Stimulated activated naive CD8-positive, alpha-beta T cell treated with anti-CD3 and anti-CD28 coated beads, Interleukin-15, amount 100 ng/mL, for 72 hours (primary cell): ENCODE measurements at regions not wholly inside any gene's neighbourhood (a gene's known extent, or its start where the extent isn't known, plus 50 kb on each side); places are given as distances from the start of the nearest gene placed in this dataset.
A peak's percentile ranks its signal among the peaks of the same experiment; 100 is the strongest.

ENCODE experiments used
- ATAC-seq: fragments of 150-1000 bp; cut with Tn5 transposase; 2 replicates; pipeline ENCODE4 v1.10.0; 2021; ENCODE audit warnings: mild to moderate bottlenecking, moderate library complexity
- DNase-seq, 2 donors: peaks; one replicate each; pipeline ENCODE4 v3.0.0; 2021 to 2022
- H3K27ac Mint-ChIP-seq, 2 donors: one replicate each; pipeline ENCODE4 v1.8.0; 2022; ENCODE audit warnings: mild to moderate bottlenecking in 2 of 2, mixed read lengths in 2 of 2, moderate library complexity in 2 of 2
- H3K27me3 Mint-ChIP-seq: one replicate; pipeline ENCODE4 v1.8.0; 2022; ENCODE audit warnings: mixed read lengths
- H3K4me1 Mint-ChIP-seq: one replicate; pipeline ENCODE4 v1.8.0; 2022; ENCODE audit warnings: mild to moderate bottlenecking, mixed read lengths
- H3K4me3 Mint-ChIP-seq, 2 donors: one replicate each; pipeline ENCODE4 v1.8.0; 2022; ENCODE audit warnings: mild to moderate bottlenecking in 2 of 2, mixed read lengths in 2 of 2, moderate library complexity in 1 of 2
- H3K9me3 Mint-ChIP-seq, 2 donors: one replicate each; pipeline ENCODE4 v1.8.0; 2022; ENCODE audit warnings: mixed read lengths in 2 of 2

GRCh38 chr19:30666301-30666803, 294.2 kb downstream of the ZNF536 start:
- DNase-seq = peak; percentile 28 to 29
- peaks cover 41% of the 10 kb centered on the region for H3K27me3 Mint-ChIP-seq
- H3K4me1 Mint-ChIP-seq = no peaks in the 10 kb centered on the region
- H3K4me3 Mint-ChIP-seq = no peak overlapping the region
- no peak for ATAC-seq
- no peak overlapping the region for H3K27ac Mint-ChIP-seq
- H3K9me3 Mint-ChIP-seq = no peaks in the 10 kb centered on the region

- no peak overlapping the region for H3K4me3 Mint-ChIP-seq
- ATAC-seq (no peak), DNase-seq (no peak)
- H3K27me3 Mint-ChIP-seq = peaks cover 31% of the 10 kb centered on the region
- H3K27ac Mint-ChIP-seq = no peak overlapping the region
- H3K4me1 Mint-ChIP-seq = no peaks in the 10 kb centered on the region
- no peaks in the 10 kb centered on the region for H3K9me3 Mint-ChIP-seq
Observed at GRCh38 chr19:30665449-30665848, 293.3 kb downstream of the ZNF536 start.

GRCh38 chr19:30663611-30664174, 291.5 kb downstream of the ZNF536 start:
- Mint-ChIP-seq H3K27me3 (peaks cover 16% of the 10 kb centered on the region), H3K4me3 (no peak overlapping the region), H3K9me3 (no peaks in the 10 kb centered on the region), H3K4me1 (no peaks in the 10 kb centered on the region), H3K27ac (no peak overlapping the region)
- ATAC-seq = no peak
- DNase-seq = no peak

GRCh38 chr19:30662211-30662861, 290.2 kb downstream of the ZNF536 start:
- Mint-ChIP-seq H3K27me3 (peaks cover 10% of the 10 kb centered on the region), H3K9me3 (no peaks in the 10 kb centered on the region), H3K4me1 (no peaks in the 10 kb centered on the region), H3K27ac (no peak overlapping the region), H3K4me3 (no peak overlapping the region)
- no peak for DNase-seq
- no peak for ATAC-seq

GRCh38 chr19:30659638-30660037, 287.5 kb downstream of the ZNF536 start:
- no peaks in the 10 kb centered on the region for H3K4me1 Mint-ChIP-seq
- ATAC-seq (no peak), DNase-seq (no peak)
- no peak overlapping the region for H3K27ac Mint-ChIP-seq
- no peak overlapping the region for H3K4me3 Mint-ChIP-seq
- H3K27me3 Mint-ChIP-seq = peaks cover 25% of the 10 kb centered on the region
- H3K9me3 Mint-ChIP-seq = no peaks in the 10 kb centered on the region

- H3K27ac Mint-ChIP-seq = no peak overlapping the region
- no peak overlapping the region for H3K4me3 Mint-ChIP-seq
- no peaks in the 10 kb centered on the region for H3K9me3 Mint-ChIP-seq
- H3K4me1 Mint-ChIP-seq = no peaks in the 10 kb centered on the region
- peaks cover 15% of the 10 kb centered on the region for H3K27me3 Mint-ChIP-seq
- no peak for DNase-seq
- ATAC-seq = no peak
Observed at GRCh38 chr19:30656520-30657100, 284.4 kb downstream of the ZNF536 start.

- ATAC-seq (no peak), DNase-seq (no peak)
- Mint-ChIP-seq H3K9me3 (no peaks in the 10 kb centered on the region), H3K27me3 (peaks cover 19% of the 10 kb centered on the region), H3K4me1 (no peaks in the 10 kb centered on the region), H3K27ac (no peak overlapping the region), H3K4me3 (no peak overlapping the region)
Observed at GRCh38 chr19:30653646-30654386, 281.6 kb downstream of the ZNF536 start.

- DNase-seq = no peak
- no peak for ATAC-seq
- Mint-ChIP-seq H3K4me1 (no peaks in the 10 kb centered on the region), H3K27ac (no peak overlapping the region), H3K4me3 (no peak overlapping the region), H3K9me3 (no peaks in the 10 kb centered on the region), H3K27me3 (peaks cover 29% of the 10 kb centered on the region)
Observed at GRCh38 chr19:30652751-30653150, 280.6 kb downstream of the ZNF536 start.

GRCh38 chr19:30651691-30652090, 279.5 kb downstream of the ZNF536 start:
- Mint-ChIP-seq H3K27me3 (peaks cover 37% of the 10 kb centered on the region), H3K4me3 (no peak overlapping the region), H3K9me3 (no peaks in the 10 kb centered on the region), H3K4me1 (no peaks in the 10 kb centered on the region), H3K27ac (no peak overlapping the region)
- DNase-seq (no peak), ATAC-seq (no peak)

GRCh38 chr19:30651066-30651465, 278.9 kb downstream of the ZNF536 start:
- Mint-ChIP-seq H3K4me3 (no peak overlapping the region), H3K9me3 (no peaks in the 10 kb centered on the region), H3K4me1 (no peaks in the 10 kb centered on the region), H3K27me3 (peaks cover 36% of the 10 kb centered on the region), H3K27ac (no peak overlapping the region)
- no peak for ATAC-seq
- DNase-seq = no peak

GRCh38 chr19:30649934-30650614, 277.9 kb downstream of the ZNF536 start:
- H3K4me3 Mint-ChIP-seq = no peak overlapping the region
- peaks cover 35% of the 10 kb centered on the region for H3K27me3 Mint-ChIP-seq
- DNase-seq (peak; percentile 28 to 33), ATAC-seq (peak; percentile 57)
- no peak overlapping the region for H3K27ac Mint-ChIP-seq
- H3K9me3 Mint-ChIP-seq = no peaks in the 10 kb centered on the region
- no peaks in the 10 kb centered on the region for H3K4me1 Mint-ChIP-seq

- Mint-ChIP-seq H3K4me1 (no peaks in the 10 kb centered on the region), H3K27me3 (peaks cover 35% of the 10 kb centered on the region), H3K27ac (no peak overlapping the region), H3K4me3 (no peak overlapping the region), H3K9me3 (no peaks in the 10 kb centered on the region)
- no peak for ATAC-seq
- no peak for DNase-seq
Observed at GRCh38 chr19:30648866-30649862, 277.0 kb downstream of the ZNF536 start.

- Mint-ChIP-seq H3K4me3 (no peak overlapping the region), H3K27ac (peak overlapping the region in 1 of 2 donors; percentile 4), H3K9me3 (no peaks in the 10 kb centered on the region), H3K27me3 (peaks cover 35% of the 10 kb centered on the region), H3K4me1 (no peaks in the 10 kb centered on the region)
- ATAC-seq (no peak), DNase-seq (no peak)
Observed at GRCh38 chr19:30647891-30648720, 275.9 kb downstream of the ZNF536 start.

- H3K27me3 Mint-ChIP-seq = peaks cover 35% of the 10 kb centered on the region
- ATAC-seq = no peak
- no peak overlapping the region for H3K4me3 Mint-ChIP-seq
- H3K27ac Mint-ChIP-seq = no peak overlapping the region
- no peaks in the 10 kb centered on the region for H3K9me3 Mint-ChIP-seq
- H3K4me1 Mint-ChIP-seq = no peaks in the 10 kb centered on the region
- DNase-seq = no peak
Observed at GRCh38 chr19:30646806-30647205, 274.6 kb downstream of the ZNF536 start.
